ENCODE measurements at regions not wholly inside any gene's neighbourhood (a gene's known extent, or its start where the extent isn't known, plus 50 kb on each side); places are given as distances from the start of the nearest gene placed in this dataset.

DNA sequence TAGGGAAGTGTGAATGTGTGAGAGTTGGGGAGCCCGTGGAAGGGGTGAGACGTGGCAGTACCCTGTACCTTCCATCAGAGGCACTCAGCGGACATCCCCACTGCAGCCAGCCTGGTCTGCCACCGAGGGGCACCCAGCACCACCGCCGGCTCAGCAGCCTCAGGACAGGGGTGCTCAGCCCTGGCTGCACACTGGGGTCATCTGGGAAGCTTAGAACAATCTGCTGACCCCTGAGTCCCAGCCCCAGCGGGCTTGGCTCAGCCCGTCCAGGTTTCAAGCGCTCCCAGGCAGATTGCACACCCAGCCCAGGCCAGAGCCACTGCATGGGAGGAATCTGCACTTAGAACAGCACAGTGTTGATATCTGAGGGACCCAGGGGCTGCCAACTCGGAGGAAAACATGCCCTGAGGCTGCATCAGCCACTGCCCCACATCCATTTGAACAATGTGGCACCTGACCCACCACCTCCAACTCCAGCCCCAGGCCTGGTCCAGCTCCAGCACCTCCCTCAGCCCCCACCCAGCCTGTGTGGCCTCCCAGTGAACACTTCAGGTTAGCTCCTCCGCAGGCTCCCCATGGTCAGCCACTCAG, 147.1 kb upstream of the OTOS start:
- TF ChIP-seq, protein P1, sequence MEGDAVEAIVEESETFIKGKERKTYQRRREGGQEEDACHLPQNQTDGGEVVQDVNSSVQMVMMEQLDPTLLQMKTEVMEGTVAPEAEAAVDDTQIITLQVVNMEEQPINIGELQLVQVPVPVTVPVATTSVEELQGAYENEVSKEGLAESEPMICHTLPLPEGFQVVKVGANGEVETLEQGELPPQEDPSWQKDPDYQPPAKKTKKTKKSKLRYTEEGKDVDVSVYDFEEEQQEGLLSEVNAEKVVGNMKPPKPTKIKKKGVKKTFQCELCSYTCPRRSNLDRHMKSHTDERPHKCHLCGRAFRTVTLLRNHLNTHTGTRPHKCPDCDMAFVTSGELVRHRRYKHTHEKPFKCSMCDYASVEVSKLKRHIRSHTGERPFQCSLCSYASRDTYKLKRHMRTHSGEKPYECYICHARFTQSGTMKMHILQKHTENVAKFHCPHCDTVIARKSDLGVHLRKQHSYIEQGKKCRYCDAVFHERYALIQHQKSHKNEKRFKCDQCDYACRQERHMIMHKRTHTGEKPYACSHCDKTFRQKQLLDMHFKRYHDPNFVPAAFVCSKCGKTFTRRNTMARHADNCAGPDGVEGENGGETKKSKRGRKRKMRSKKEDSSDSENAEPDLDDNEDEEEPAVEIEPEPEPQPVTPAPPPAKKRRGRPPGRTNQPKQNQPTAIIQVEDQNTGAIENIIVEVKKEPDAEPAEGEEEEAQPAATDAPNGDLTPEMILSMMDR (IDR thresholded peaks at IDR 0.05; ENCODE audit: control insufficient read depth, insufficient read depth, low read depth, low read length, missing control alignments): no peak
- H3K4me3 ChIP-seq (ENCODE audit: control insufficient read depth, low read depth, low read length): no peak overlapping the region
- no peak for DNase-seq (ENCODE audit: low read depth)

DNA sequence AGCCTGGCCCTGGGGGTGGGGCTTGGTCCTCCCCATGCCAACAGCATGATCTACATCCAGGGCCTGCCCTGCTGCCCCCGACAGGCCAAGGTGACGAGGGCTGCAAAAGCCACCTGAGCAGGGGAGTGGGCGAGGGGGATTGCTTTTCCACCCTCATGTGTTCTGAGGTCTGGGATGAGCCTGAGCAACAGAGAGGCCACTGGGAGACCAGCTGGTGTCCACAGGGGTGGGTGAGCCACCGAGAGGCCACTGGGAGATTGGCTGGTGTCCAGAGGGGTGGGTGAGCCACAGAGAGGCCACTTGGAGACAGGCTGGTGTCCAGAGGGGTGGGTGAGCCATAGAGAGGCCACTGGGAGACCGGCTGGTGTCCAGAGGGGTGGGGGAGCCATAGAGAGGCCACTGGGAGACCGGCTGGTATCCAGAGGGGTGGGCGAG, 147.4 kb upstream of the GPC1 start:
- no peak overlapping the region for H3K4me3 ChIP-seq (ENCODE audit: control insufficient read depth, low read depth, low read length)
- TF ChIP-seq, protein P1 (IDR thresholded peaks at IDR 0.05; ENCODE audit: control insufficient read depth, insufficient read depth, low read depth, low read length, missing control alignments): no peak
- no peak for DNase-seq (ENCODE audit: low read depth)

DNA sequence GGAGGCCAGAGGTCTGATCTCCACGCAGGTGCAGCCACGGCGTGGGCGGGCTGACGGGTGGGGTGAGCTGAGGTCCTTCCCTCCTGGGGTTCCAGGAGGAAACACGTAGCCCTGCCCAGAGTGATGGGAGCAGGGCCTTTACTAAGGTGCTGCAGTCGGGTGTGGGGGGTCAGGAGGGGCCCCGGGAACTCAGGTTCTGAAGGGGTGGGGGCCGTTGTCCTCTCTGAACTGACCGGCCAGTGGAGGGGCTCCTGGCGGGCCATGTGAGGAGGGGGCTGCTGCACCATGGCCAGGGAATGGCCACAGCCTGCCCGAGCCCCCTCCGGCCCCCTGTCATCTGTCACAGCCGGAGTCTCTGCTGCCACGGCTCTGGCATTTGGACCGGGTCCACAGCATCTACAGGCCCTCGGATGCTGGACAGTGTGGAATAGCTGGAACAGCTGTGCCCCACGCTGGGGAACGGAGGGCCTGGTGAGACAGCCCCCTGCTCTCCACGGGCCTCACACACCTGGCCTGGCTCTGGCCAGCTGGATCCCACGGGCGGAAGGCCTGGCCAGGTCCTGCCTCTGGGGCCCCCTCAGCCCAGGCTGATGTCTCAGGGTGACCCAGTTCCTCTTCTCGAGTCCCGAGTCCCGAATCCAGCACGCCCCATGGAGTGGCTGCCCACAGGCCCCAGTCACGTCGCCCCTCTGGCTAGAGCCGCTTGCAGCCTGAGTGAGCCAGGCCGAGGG, 145.6 kb upstream of the GPC1 start:
- H3K4me3 ChIP-seq (ENCODE audit: control insufficient read depth, low read depth, low read length): no peak overlapping the region
- TF ChIP-seq, protein P1 (IDR thresholded peaks at IDR 0.05; ENCODE audit: control insufficient read depth, insufficient read depth, low read depth, low read length, missing control alignments): no peak
- DNase-seq (ENCODE audit: low read depth): no peak

DNA sequence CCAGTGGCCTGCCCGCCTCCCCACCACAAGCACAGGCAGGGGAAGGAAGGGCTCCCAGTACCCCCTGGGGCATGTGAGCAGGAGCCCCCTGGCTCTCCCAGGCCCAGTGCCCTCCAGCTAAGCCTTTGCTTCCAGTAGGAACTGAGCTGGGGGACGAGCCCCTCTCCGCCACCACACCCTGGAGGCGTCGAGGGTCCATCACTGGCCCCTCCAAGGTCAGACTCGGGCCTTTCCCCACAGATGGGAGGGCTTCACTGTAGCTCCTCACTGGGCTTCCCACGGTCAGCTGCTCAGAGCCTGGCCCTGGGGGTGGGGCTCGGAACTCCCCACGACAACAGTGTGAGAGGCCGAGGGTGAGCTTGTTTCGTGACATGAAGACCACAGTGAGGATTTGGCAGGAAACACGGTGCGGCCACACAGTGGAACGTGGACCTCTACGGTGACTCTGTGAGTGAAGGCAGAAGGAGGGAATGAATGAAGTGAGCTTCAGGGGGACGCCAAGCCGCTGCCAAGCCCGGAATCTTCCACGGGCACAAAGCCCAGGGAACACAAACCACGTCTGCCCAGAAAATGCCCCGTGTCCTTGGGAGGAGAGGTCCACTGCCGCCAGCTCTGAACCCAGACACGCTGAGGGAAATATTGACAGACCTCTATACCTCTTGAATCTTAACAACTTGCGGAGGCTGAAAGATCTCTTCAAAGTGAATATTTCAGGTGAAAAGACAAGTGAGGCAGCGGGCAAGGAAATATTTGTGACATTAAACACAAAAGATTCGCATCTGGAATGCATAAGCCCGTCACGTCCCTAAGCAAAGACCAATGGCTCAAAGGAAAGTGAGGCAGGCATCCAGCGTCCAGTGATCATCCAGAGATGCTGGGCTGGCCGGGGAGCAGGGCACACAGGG, 144.8 kb upstream of the GPC1 start:
- no peak overlapping the region for H3K4me3 ChIP-seq (ENCODE audit: control insufficient read depth, low read depth, low read length)
- no peak for DNase-seq (ENCODE audit: low read depth)
- TF ChIP-seq, protein P1 (IDR thresholded peaks at IDR 0.05; ENCODE audit: control insufficient read depth, insufficient read depth, low read depth, low read length, missing control alignments): no peak

DNA sequence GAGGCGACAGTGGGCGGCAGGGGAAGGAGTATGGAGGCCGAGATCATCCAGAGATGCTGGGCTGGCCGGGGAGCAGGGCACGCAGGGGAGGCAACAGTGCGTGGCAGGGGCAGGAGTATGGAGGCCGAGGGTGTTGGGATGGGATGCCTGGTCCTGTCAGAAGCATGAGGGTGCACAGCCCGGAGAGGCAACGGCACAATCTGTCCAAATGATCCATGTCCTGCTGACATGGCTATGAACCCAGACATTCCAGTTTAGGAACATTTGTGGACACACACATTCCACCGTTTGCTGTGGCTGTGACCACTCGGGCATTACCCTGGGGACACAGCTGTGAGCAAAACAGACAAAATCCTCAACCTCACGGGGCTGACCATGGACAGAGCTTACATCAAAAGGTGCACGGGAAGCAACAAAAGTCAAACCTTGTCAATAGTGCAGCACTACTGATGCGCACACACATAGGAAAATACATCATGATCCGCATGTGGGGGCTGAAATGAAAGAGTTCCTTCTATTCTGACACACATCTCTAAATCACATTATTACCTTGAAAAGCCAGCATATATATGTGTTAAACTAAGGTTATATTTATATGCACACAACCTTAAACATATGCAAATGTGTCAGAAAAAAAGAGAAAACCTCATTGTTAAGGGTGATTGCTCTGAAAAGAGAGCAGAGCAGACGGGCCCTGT, 144.0 kb upstream of the GPC1 start:
- no peak for DNase-seq (ENCODE audit: low read depth)
- H3K4me3 ChIP-seq (ENCODE audit: control insufficient read depth, low read depth, low read length): no peak overlapping the region
- TF ChIP-seq, protein P1 (IDR thresholded peaks at IDR 0.05; ENCODE audit: control insufficient read depth, insufficient read depth, low read depth, low read length, missing control alignments): no peak

DNA sequence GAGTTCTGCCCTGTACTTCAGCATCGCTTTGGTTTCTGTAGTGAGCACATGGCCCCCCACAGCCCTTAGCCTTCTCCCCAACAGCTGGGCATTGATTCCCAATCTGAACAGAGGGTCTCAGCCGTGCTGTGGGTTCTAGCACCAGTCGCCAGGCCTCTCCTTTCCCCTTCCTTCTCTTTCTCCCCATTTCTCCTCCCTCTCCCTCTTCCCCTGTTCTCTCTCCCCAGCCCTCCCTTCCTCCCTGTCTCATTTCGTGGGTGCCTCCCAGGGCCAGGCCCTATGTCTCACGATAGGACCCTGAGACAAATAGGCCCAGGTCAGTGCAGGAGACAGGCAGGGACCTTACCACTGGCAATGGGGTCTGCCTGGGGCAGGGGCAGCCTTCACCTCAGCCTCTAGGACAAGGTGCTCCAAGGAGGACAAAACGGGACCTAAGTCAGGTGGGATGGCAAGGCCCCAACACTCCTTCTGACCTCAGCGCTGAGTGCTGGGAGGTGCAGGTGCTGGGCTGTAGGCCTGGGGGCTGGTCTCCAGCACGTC, 143.4 kb upstream of the GPC1 start:
- DNase-seq (ENCODE audit: low read depth): no peak
- TF ChIP-seq, protein P1 (IDR thresholded peaks at IDR 0.05; ENCODE audit: control insufficient read depth, insufficient read depth, low read depth, low read length, missing control alignments): no peak

More for the DNA sequence above, 143.4 kb upstream of the GPC1 start:
- no peak overlapping the region for H3K4me3 ChIP-seq (ENCODE audit: control insufficient read depth, low read depth, low read length)

Data from AG09309 (cell line).